ENCODE measurements at regions not wholly inside any gene's neighbourhood (a gene's known extent, or its start where the extent isn't known, plus 50 kb on each side); places are given as distances from the start of the nearest gene placed in this dataset.

DNA sequence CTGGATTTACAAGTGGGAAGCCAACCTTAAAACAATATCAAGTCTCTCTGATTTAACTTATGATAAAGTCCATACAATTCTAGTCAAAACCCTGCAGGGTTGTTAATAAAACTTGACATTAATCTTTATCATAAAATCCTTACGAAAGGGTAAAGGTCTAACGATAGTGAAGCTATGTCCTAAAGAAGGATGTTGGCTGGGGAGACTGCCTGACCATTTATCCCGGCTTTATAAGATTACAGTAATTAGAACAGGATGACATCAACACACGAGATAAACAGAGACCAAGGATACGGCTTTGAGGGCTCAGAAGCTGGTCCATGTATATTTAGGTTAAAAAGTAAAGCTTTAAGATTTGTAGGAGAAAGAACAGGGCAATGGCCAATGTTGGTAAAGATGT, 189.0 kb upstream of the COPS8 start:
- 0% methylated on average over 4 of the region's 5 CpGs for WGBS (ENCODE audit: insufficient coverage, low coverage, missing lambda C conversion rate)
- intact Hi-C loops (cut with micrococcal nuclease) = no loop called here
- no peak for TF ChIP-seq SRSF3 (IDR thresholded peaks at IDR 0.05; ENCODE audit: insufficient read depth, low read length)
- no peak for TF ChIP-seq CBX1 (IDR thresholded peaks at IDR 0.05; ENCODE audit: low read depth)
- TF ChIP-seq ZBTB1 (CRISPR knock-in tag; IDR thresholded peaks at IDR 0.05; ENCODE audit: borderline replicate concordance, low read depth) = no peak
- no peak for TF ChIP-seq RB1 (IDR thresholded peaks at IDR 0.05; ENCODE audit: low read depth)
- no peak for TF ChIP-seq NCOA1 (IDR thresholded peaks at IDR 0.05; ENCODE audit: low read depth)
- TF ChIP-seq ZNF589 (CRISPR knock-in tag; IDR thresholded peaks at IDR 0.05; ENCODE audit: low read depth) = no peak
- TF ChIP-seq, protein P1, sequence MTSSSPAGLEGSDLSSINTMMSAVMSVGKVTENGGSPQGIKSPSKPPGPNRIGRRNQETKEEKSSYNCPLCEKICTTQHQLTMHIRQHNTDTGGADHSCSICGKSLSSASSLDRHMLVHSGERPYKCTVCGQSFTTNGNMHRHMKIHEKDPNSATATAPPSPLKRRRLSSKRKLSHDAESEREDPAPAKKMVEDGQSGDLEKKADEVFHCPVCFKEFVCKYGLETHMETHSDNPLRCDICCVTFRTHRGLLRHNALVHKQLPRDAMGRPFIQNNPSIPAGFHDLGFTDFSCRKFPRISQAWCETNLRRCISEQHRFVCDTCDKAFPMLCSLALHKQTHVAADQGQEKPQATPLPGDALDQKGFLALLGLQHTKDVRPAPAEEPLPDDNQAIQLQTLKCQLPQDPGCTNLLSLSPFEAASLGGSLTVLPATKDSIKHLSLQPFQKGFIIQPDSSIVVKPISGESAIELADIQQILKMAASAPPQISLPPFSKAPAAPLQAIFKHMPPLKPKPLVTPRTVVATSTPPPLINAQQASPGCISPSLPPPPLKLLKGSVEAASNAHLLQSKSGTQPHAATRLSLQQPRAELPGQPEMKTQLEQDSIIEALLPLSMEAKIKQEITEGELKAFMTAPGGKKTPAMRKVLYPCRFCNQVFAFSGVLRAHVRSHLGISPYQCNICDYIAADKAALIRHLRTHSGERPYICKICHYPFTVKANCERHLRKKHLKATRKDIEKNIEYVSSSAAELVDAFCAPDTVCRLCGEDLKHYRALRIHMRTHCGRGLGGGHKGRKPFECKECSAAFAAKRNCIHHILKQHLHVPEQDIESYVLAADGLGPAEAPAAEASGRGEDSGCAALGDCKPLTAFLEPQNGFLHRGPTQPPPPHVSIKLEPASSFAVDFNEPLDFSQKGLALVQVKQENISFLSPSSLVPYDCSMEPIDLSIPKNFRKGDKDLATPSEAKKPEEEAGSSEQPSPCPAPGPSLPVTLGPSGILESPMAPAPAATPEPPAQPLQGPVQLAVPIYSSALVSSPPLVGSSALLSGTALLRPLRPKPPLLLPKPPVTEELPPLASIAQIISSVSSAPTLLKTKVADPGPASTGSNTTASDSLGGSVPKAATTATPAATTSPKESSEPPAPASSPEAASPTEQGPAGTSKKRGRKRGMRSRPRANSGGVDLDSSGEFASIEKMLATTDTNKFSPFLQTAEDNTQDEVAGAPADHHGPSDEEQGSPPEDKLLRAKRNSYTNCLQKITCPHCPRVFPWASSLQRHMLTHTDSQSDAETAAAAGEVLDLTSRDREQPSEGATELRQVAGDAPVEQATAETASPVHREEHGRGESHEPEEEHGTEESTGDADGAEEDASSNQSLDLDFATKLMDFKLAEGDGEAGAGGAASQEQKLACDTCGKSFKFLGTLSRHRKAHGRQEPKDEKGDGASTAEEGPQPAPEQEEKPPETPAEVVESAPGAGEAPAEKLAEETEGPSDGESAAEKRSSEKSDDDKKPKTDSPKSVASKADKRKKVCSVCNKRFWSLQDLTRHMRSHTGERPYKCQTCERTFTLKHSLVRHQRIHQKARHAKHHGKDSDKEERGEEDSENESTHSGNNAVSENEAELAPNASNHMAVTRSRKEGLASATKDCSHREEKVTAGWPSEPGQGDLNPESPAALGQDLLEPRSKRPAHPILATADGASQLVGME (CRISPR knock-in tag; IDR thresholded peaks at IDR 0.05) = no peak
- TF ChIP-seq, protein P2, sequence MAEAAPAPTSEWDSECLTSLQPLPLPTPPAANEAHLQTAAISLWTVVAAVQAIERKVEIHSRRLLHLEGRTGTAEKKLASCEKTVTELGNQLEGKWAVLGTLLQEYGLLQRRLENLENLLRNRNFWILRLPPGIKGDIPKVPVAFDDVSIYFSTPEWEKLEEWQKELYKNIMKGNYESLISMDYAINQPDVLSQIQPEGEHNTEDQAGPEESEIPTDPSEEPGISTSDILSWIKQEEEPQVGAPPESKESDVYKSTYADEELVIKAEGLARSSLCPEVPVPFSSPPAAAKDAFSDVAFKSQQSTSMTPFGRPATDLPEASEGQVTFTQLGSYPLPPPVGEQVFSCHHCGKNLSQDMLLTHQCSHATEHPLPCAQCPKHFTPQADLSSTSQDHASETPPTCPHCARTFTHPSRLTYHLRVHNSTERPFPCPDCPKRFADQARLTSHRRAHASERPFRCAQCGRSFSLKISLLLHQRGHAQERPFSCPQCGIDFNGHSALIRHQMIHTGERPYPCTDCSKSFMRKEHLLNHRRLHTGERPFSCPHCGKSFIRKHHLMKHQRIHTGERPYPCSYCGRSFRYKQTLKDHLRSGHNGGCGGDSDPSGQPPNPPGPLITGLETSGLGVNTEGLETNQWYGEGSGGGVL (CRISPR knock-in tag; IDR thresholded peaks at IDR 0.05) = no peak
- no peak for TF ChIP-seq ZNF551 (CRISPR knock-in tag; IDR thresholded peaks at IDR 0.05)

More for the DNA sequence above, 189.0 kb upstream of the COPS8 start:
- H3K9me1 ChIP-seq (ENCODE audit: control insufficient read depth, insufficient read depth, low read length) = no peaks in the 10 kb centered on the region
- no peak overlapping the region for H2AFZ ChIP-seq (ENCODE audit: low read depth, low read length)
- no peaks in the 10 kb centered on the region for H3K9me3 ChIP-seq (replicated peaks; ENCODE audit: control insufficient read depth, insufficient read depth, low read depth, low read length)
- no peak overlapping the region for H3K4me3 ChIP-seq
- H3K79me2 ChIP-seq (ENCODE audit: control insufficient read depth, insufficient read depth, low read length) = no peaks in the 10 kb centered on the region
- H3K4me1 ChIP-seq (replicated peaks in 1 of 2; ENCODE audit: control insufficient read depth in 2 of 2, insufficient read depth in 2 of 2, low read length in 2 of 2) = no peaks in the 10 kb centered on the region
- no peak overlapping the region for H3K9ac ChIP-seq (ENCODE audit: insufficient read depth in 1 of 2, low read depth in 2 of 2, low read length in 2 of 2)
- H3K4me2 ChIP-seq (ENCODE audit: insufficient read depth, low read length) = no peak overlapping the region
- H4K20me1 ChIP-seq (replicated peaks; ENCODE audit: control insufficient read depth, insufficient read depth, low read length) = no peaks in the 10 kb centered on the region
- POLR2A ChIA-PET = no interaction called here
- H3K27me3 ChIP-seq (ENCODE audit: control insufficient read depth in 2 of 2, insufficient read depth in 2 of 2, low read length in 2 of 2) = no peaks in the 10 kb centered on the region
- FAIRE-seq (no peak), DNase-seq (ENCODE audit: extremely low read depth in 1 of 4, low spot score in 3 of 4) (no peak), ATAC-seq (no peak)
- in situ Hi-C loops (cut with MboI) = no loop called here
- H3K27ac ChIP-seq (ENCODE audit: extremely low read depth, low read depth, low read length) = no peak overlapping the region
- CTCF ChIA-PET (ENCODE audit: low intra/inter-chr PET ratio) = no interaction called here
- no peaks in the 10 kb centered on the region for H3K36me3 ChIP-seq (ENCODE audit: control insufficient read depth, insufficient read depth, low read length)
- BruUV-seq (replicated peaks) = no TSS peak

All from K562 (cell line).